ENCODE measurements at regions not wholly inside any gene's neighbourhood (a gene's known extent, or its start where the extent isn't known, plus 50 kb on each side); places are given as distances from the start of the nearest gene placed in this dataset.
"Not testable (repeated sequence)": the region's sequence is repeated elsewhere in the genome, so short reads cannot be mapped to it uniquely, and the experiment has no call there.

- no peaks in the 10 kb centered on the region for H3K36me3 Mint-ChIP-seq
- no peak overlapping the region for H3K27ac Mint-ChIP-seq
- H3K27me3 Mint-ChIP-seq, result peaks cover 17% of the 10 kb centered on the region
- H3K4me3 Mint-ChIP-seq, result no peak overlapping the region
- no peaks in the 10 kb centered on the region for H3K4me1 Mint-ChIP-seq (ENCODE audit: unreplicated experiment)
- no peaks in the 10 kb centered on the region for H3K9me3 Mint-ChIP-seq
- DNase-seq (ENCODE audit: extremely low spot score, unreplicated experiment), result no peak
- no peak for TF ChIP-seq CTCF (conservative IDR thresholded peaks at IDR 0.05)
Observed at GRCh38 chr3:35440826-35441225, 198.5 kb upstream of the ARPP21 start.

DNA sequence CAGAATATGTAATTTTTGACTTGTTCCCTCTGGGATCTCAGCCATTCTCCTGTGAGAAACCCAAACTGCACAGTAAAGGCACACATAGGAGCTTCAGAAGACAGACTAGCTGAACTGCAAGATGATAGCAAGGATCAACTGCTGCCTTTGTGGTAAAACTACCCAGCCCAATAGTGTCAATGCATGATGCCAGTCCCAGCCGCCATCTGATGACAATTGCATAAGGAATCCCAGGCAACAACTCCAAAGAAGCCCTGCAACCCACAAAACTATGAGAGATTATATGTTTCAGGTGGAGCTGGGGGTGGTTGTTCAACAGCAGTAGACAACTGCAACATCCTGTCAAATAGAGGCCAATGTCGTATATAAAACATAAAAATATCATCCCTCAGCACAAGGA is 192.4 kb upstream of the ARPP21 start:
- no peak for DNase-seq (ENCODE audit: extremely low spot score, unreplicated experiment)

DNA sequence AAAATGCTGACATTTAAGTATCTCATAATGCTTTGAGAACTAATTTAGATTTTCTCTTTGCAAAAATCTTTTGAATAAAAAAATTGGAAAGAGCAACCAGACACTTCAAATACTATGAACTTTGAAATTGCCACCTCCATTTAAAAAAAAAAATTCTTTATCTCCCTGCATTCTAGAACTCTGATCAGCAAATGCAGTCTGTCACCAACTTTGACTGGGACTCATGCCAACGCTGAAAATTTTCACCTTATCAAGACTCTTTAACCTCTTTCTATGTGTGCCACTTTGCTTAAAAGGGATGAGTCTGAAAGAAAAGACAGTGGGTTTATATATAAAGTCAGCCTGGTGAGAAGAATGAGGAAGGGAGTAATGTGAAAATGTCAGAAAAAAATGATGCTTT is 191.2 kb upstream of the ARPP21 start:
- H3K27ac Mint-ChIP-seq, result no peak overlapping the region
- H3K27me3 Mint-ChIP-seq, result peaks cover 22% of the 10 kb centered on the region
- H3K4me3 Mint-ChIP-seq, result no peak overlapping the region
- H3K36me3 Mint-ChIP-seq, result no peaks in the 10 kb centered on the region
- H3K9me3 Mint-ChIP-seq, result no peaks in the 10 kb centered on the region
- no peak for DNase-seq (ENCODE audit: extremely low spot score, unreplicated experiment)
- no peak for TF ChIP-seq CTCF (conservative IDR thresholded peaks at IDR 0.05)
- peaks cover 6% of the 10 kb centered on the region for H3K4me1 Mint-ChIP-seq (ENCODE audit: unreplicated experiment)

More for the DNA sequence above, 192.4 kb upstream of the ARPP21 start:
- no peaks in the 10 kb centered on the region for H3K9me3 Mint-ChIP-seq
- no peak for TF ChIP-seq CTCF (conservative IDR thresholded peaks at IDR 0.05)
- no peak overlapping the region for H3K27ac Mint-ChIP-seq
- H3K36me3 Mint-ChIP-seq, result no peaks in the 10 kb centered on the region
- H3K4me1 Mint-ChIP-seq (ENCODE audit: unreplicated experiment), result peaks cover 6% of the 10 kb centered on the region
- H3K4me3 Mint-ChIP-seq, result no peak overlapping the region
- peaks cover 23% of the 10 kb centered on the region for H3K27me3 Mint-ChIP-seq

- no peak for TF ChIP-seq CTCF (conservative IDR thresholded peaks at IDR 0.05)
- no peak for DNase-seq (ENCODE audit: extremely low spot score, unreplicated experiment)
- Mint-ChIP-seq H3K27ac (no peak overlapping the region), H3K4me3 (no peak overlapping the region), H3K27me3 (peaks cover 19% of the 10 kb centered on the region), H3K4me1 (ENCODE audit: unreplicated experiment) (peaks cover 6% of the 10 kb centered on the region), H3K9me3 (no peaks in the 10 kb centered on the region), H3K36me3 (no peaks in the 10 kb centered on the region)
Observed at GRCh38 chr3:35448681-35449080, 190.6 kb upstream of the ARPP21 start.

- DNase-seq (ENCODE audit: extremely low spot score, unreplicated experiment); H3K9me3 Mint-ChIP-seq; H3K27ac Mint-ChIP-seq; H3K4me1 Mint-ChIP-seq (ENCODE audit: unreplicated experiment); H3K36me3 Mint-ChIP-seq; H3K4me3 Mint-ChIP-seq; H3K27me3 Mint-ChIP-seq: not testable (repeated sequence)
Observed at GRCh38 chr3:35454819-35455218, 184.5 kb upstream of the ARPP21 start.

- H3K4me3 Mint-ChIP-seq, result no peak overlapping the region
- no peaks in the 10 kb centered on the region for H3K36me3 Mint-ChIP-seq
Observed at GRCh38 chr3:35473956-35474355, 165.4 kb upstream of the ARPP21 start.

GRCh38 chr3:35482566-35482965 is 156.8 kb upstream of the ARPP21 start:
- H3K9me3 Mint-ChIP-seq; H3K27ac Mint-ChIP-seq; H3K27me3 Mint-ChIP-seq; DNase-seq (ENCODE audit: extremely low spot score, unreplicated experiment); H3K4me3 Mint-ChIP-seq; H3K36me3 Mint-ChIP-seq: not testable (repeated sequence)
- H3K4me1 Mint-ChIP-seq (ENCODE audit: unreplicated experiment), result peaks cover 23% of the 10 kb centered on the region

More at GRCh38 chr3:35473956-35474355, 165.4 kb upstream of the ARPP21 start:
- Mint-ChIP-seq H3K4me1 (ENCODE audit: unreplicated experiment) (no peaks in the 10 kb centered on the region), H3K27ac (no peak overlapping the region), H3K9me3 (no peaks in the 10 kb centered on the region), H3K27me3 (no peaks in the 10 kb centered on the region)
- DNase-seq (ENCODE audit: extremely low spot score, unreplicated experiment), result no peak
- TF ChIP-seq CTCF (conservative IDR thresholded peaks at IDR 0.05), result no peak

All from type B pancreatic cell (in vitro differentiated cells).